ENCODE measurements at regions not wholly inside any gene's neighbourhood (a gene's known extent, or its start where the extent isn't known, plus 50 kb on each side); places are given as distances from the start of the nearest gene placed in this dataset.

GRCh38 chrX:42725196-42725595, 52.8 kb downstream of the PPP1R2C start:
- DNase-seq (ENCODE audit: low read depth) = no peak

GRCh38 chrX:42720209-42720608, 57.8 kb downstream of the PPP1R2C start:
- DNase-seq (ENCODE audit: low read depth) = no peak

GRCh38 chrX:42715701-42716262, 62.2 kb downstream of the PPP1R2C start:
- no peak for DNase-seq (ENCODE audit: low read depth)

GRCh38 chrX:42714981-42715700, 62.8 kb downstream of the PPP1R2C start:
- DNase-seq (ENCODE audit: low read depth) = no peak

GRCh38 chrX:42710452-42710851, 67.5 kb downstream of the PPP1R2C start:
- DNase-seq (ENCODE audit: low read depth) = no peak

GRCh38 chrX:42708222-42708621, 69.7 kb downstream of the PPP1R2C start:
- no peak for DNase-seq (ENCODE audit: low read depth)

GRCh38 chrX:42707742-42708141, 70.2 kb downstream of the PPP1R2C start:
- no peak for DNase-seq (ENCODE audit: low read depth)

GRCh38 chrX:42704454-42704853, 73.5 kb downstream of the PPP1R2C start:
- no peak for DNase-seq (ENCODE audit: low read depth)

GRCh38 chrX:42697544-42697943, 80.4 kb downstream of the PPP1R2C start:
- DNase-seq (ENCODE audit: low read depth) = no peak

GRCh38 chrX:42696536-42697124, 81.3 kb downstream of the PPP1R2C start:
- DNase-seq (ENCODE audit: low read depth) = no peak

GRCh38 chrX:42695800-42696358, 82.1 kb downstream of the PPP1R2C start:
- no peak for DNase-seq (ENCODE audit: low read depth)

GRCh38 chrX:42694260-42694815, 83.6 kb downstream of the PPP1R2C start:
- DNase-seq (ENCODE audit: low read depth) = no peak

- no peak for DNase-seq (ENCODE audit: low read depth)
These were observed 86.8 kb downstream of the PPP1R2C start for GRCh38 chrX:42691196-42691595.

- no peak for DNase-seq (ENCODE audit: low read depth)
These were observed 91.3 kb downstream of the PPP1R2C start for GRCh38 chrX:42686706-42687105.

GRCh38 chrX:42686296-42686695, 91.7 kb downstream of the PPP1R2C start:
- DNase-seq (ENCODE audit: low read depth) = no peak

- DNase-seq (ENCODE audit: low read depth) = no peak
These were observed 93.9 kb downstream of the PPP1R2C start for GRCh38 chrX:42684065-42684464.

- DNase-seq (ENCODE audit: low read depth) = no peak
These were observed 97.3 kb downstream of the PPP1R2C start for GRCh38 chrX:42680666-42681065.

GRCh38 chrX:42678133-42678532, 99.8 kb downstream of the PPP1R2C start:
- DNase-seq (ENCODE audit: low read depth) = no peak

GRCh38 chrX:42673301-42673810, 104.6 kb downstream of the PPP1R2C start:
- no peak for DNase-seq (ENCODE audit: low read depth)

GRCh38 chrX:42664680-42665079, 113.3 kb downstream of the PPP1R2C start:
- no peak for DNase-seq (ENCODE audit: low read depth)

GRCh38 chrX:42628471-42628870, 149.5 kb downstream of the PPP1R2C start:
- no peak for DNase-seq (ENCODE audit: low read depth)

- no peak for DNase-seq (ENCODE audit: low read depth)
These were observed 150.1 kb downstream of the PPP1R2C start for GRCh38 chrX:42627891-42628290.

- DNase-seq (ENCODE audit: low read depth) = no peak
These were observed 153.4 kb downstream of the PPP1R2C start for GRCh38 chrX:42624524-42624923.
